Neuron (in vitro differentiated cells): ENCODE measurements at regions not wholly inside any gene's neighbourhood (a gene's known extent, or its start where the extent isn't known, plus 50 kb on each side); places are given as distances from the start of the nearest gene placed in this dataset.

ENCODE experiments used
- H2AFZ ChIP-seq: one replicate; pipeline ENCODE4 v1.6.1; 2013; ENCODE audit warnings: low read depth, mild to moderate bottlenecking, inconsistent platforms, low read length, moderate library complexity
- H3K27me3 ChIP-seq: one replicate; pipeline ENCODE4 v1.6.1; 2013; ENCODE audit warnings: low read length; ENCODE audit not compliant: insufficient read depth
- H3K36me3 ChIP-seq: one replicate; pipeline ENCODE4 v1.6.1; 2013; ENCODE audit warnings: low read length; ENCODE audit not compliant: insufficient read depth
- H3K4me1 ChIP-seq: one replicate; pipeline ENCODE4 v1.6.1; 2013; ENCODE audit warnings: low read length; ENCODE audit not compliant: insufficient read depth
- H3K4me3 ChIP-seq: 2 replicates; pipeline ENCODE4 v1.5.1; 2013; ENCODE audit warnings: mild to moderate bottlenecking, low read length, moderate library complexity
- H3K9me3 ChIP-seq: one replicate; pipeline ENCODE4 v1.6.1; 2013; ENCODE audit warnings: low read length

GRCh38 chr2:39606585-39606984 is 59.1 kb upstream of the TMEM178A start:
- Histone ChIP-seq H3K36me3 (no peaks in the 10 kb centered on the region), H2AFZ (no peak overlapping the region), H3K4me3 (no peak overlapping the region), H3K4me1 (peaks cover 15% of the 10 kb centered on the region), H3K27me3 (no peaks in the 10 kb centered on the region), H3K9me3 (no peaks in the 10 kb centered on the region)

- no peaks in the 10 kb centered on the region for H3K9me3 ChIP-seq
- H3K36me3 ChIP-seq: no peaks in the 10 kb centered on the region
- no peak overlapping the region for H3K4me3 ChIP-seq
- peak overlapping the region; percentile 34 for H2AFZ ChIP-seq
- no peaks in the 10 kb centered on the region for H3K27me3 ChIP-seq
- H3K4me1 ChIP-seq: peaks cover 15% of the 10 kb centered on the region
These were observed 58.0 kb upstream of the TMEM178A start for GRCh38 chr2:39607538-39608262.

GRCh38 chr2:39608263-39608575 is 57.5 kb upstream of the TMEM178A start:
- peaks cover 15% of the 10 kb centered on the region for H3K4me1 ChIP-seq
- no peak overlapping the region for H3K4me3 ChIP-seq
- H3K36me3 ChIP-seq: no peaks in the 10 kb centered on the region
- H3K9me3 ChIP-seq: no peaks in the 10 kb centered on the region
- H3K27me3 ChIP-seq: no peaks in the 10 kb centered on the region
- peak overlapping the region; percentile 34 for H2AFZ ChIP-seq

GRCh38 chr2:39608686-39609441 is 56.9 kb upstream of the TMEM178A start:
- Histone ChIP-seq H3K9me3 (no peaks in the 10 kb centered on the region), H3K4me3 (no peak overlapping the region), H3K27me3 (no peaks in the 10 kb centered on the region), H2AFZ (peak overlapping the region; percentile 34), H3K36me3 (no peaks in the 10 kb centered on the region), H3K4me1 (peaks cover 15% of the 10 kb centered on the region)

- Histone ChIP-seq H3K36me3 (no peaks in the 10 kb centered on the region), H3K4me3 (no peak overlapping the region), H3K9me3 (no peaks in the 10 kb centered on the region), H3K27me3 (no peaks in the 10 kb centered on the region), H2AFZ (no peak overlapping the region), H3K4me1 (peaks cover 15% of the 10 kb centered on the region)
These were observed 55.8 kb upstream of the TMEM178A start for GRCh38 chr2:39609917-39610316.

- Histone ChIP-seq H3K36me3 (no peaks in the 10 kb centered on the region), H3K9me3 (no peaks in the 10 kb centered on the region), H3K27me3 (no peaks in the 10 kb centered on the region), H2AFZ (no peak overlapping the region), H3K4me3 (no peak overlapping the region), H3K4me1 (peaks cover 10% of the 10 kb centered on the region)
These were observed 50.0 kb upstream of the TMEM178A start for GRCh38 chr2:39615675-39616074.
